Left lung (tissue), 4 donors: ENCODE measurements at regions not wholly inside any gene's neighbourhood (a gene's known extent, or its start where the extent isn't known, plus 50 kb on each side); places are given as distances from the start of the nearest gene placed in this dataset.

Experiments
- ATAC-seq: fragments of 200-7000 bp; cut with Tn5 transposase; one replicate; pipeline ENCODE4 v1.9.1; 2020; ENCODE audit warnings: moderate library complexity
- DNase-seq, 4 donors: peaks; one replicate each; pipeline ENCODE4 v3.0.0-alpha.2; 2013 to 2020
- H3K27ac ChIP-seq, 2 donors: fragments of 200-600 bp; sonication (generic) in 1 of 2; one replicate each; pipeline versions ENCODE4 v1.5.0 to v1.8.0; 2020 to 2021
- H3K27me3 ChIP-seq, 2 donors: fragments of 200-600 bp; sonication (generic) in 1 of 2; one replicate each; pipeline versions ENCODE4 v1.5.0 to v1.8.0; 2020 to 2021
- H3K36me3 ChIP-seq, 2 donors: fragments of 200-600 bp; sonication (generic) in 1 of 2; one replicate each; pipeline versions ENCODE4 v1.5.0 to v1.8.0; 2020 to 2021
- H3K4me1 ChIP-seq, 2 donors: fragments of 200-600 bp; one replicate each; pipeline ENCODE4 v1.8.0; 2021
- H3K4me3 ChIP-seq, 2 donors: fragments of 200-600 bp; sonication (generic) in 1 of 2; one replicate each; pipeline versions ENCODE4 v1.5.0 to v1.8.0; 2020 to 2021; ENCODE audit warnings: mild to moderate bottlenecking in 1 of 2
- H3K9me3 ChIP-seq, 2 donors: fragments of 200-600 bp; sonication (generic) in 1 of 2; one replicate each; pipeline versions ENCODE4 v1.5.0 to v1.8.0; 2020 to 2021
- CTCF ChIP-seq, 2 donors: fragments of 200-600 bp; sonication (generic) in 1 of 2; IDR thresholded peaks; one replicate each; pipeline versions ENCODE4 v1.5.0 to v1.8.0; 2021; ENCODE audit warnings: antibody characterized with exemption in 2 of 2
- intact Hi-C, 2 donors: fragments of 100-400 bp; cut with DNase I; formaldehyde crosslinking; loops; one replicate each; pipeline versions ENCODE4 v1.11.2 to v1.14.2; 2022
- donor health status: DM: no; HTN: yes; CAD: no.
- donor health status: DM: no; HTN: no; CAD: no.

- H3K36me3 ChIP-seq, result no peaks in the 10 kb centered on the region
- intact Hi-C loops, result loop anchor here in 1 of 2 donors (10.0 kb wide), 1 partner anchor 555 kb away; no protein-coding TSS in a partner anchor
- H3K9me3 ChIP-seq, result no peaks in the 10 kb centered on the region
- no peak for TF ChIP-seq CTCF (IDR thresholded peaks at IDR 0.05)
- no peak for ATAC-seq
- no peak overlapping the region for H3K4me3 ChIP-seq
- no peak overlapping the region for H3K27ac ChIP-seq
- no peaks in the 10 kb centered on the region for H3K27me3 ChIP-seq
- DNase-seq, result no peak
- peaks cover 0 to 8% of the 10 kb centered on the region in 2 donors for H3K4me1 ChIP-seq
Observed at GRCh38 chr2:158740127-158740526, 55.0 kb upstream of the DAPL1 start.

- Histone ChIP-seq H3K27me3 (no peaks in the 10 kb centered on the region), H3K4me1 (peaks cover 0 to 8% of the 10 kb centered on the region in 2 donors), H3K4me3 (no peak overlapping the region), H3K9me3 (no peaks in the 10 kb centered on the region), H3K27ac (no peak overlapping the region), H3K36me3 (no peaks in the 10 kb centered on the region)
- intact Hi-C loops, result loop anchor here in 1 of 2 donors (10.0 kb wide), 1 partner anchor 556 kb away; no protein-coding TSS in a partner anchor
- TF ChIP-seq CTCF (IDR thresholded peaks at IDR 0.05), result no peak
- ATAC-seq (no peak), DNase-seq (peak in 1 of 4 donors; percentile 68)
Observed at GRCh38 chr2:158740621-158741020, 54.5 kb upstream of the DAPL1 start.

GRCh38 chr2:158741625-158742024 lies 53.5 kb upstream of the DAPL1 start:
- H3K4me3 ChIP-seq, result no peak overlapping the region
- H3K27me3 ChIP-seq, result no peaks in the 10 kb centered on the region
- H3K4me1 ChIP-seq, result peaks cover 0 to 8% of the 10 kb centered on the region in 2 donors
- H3K27ac ChIP-seq, result no peak overlapping the region
- intact Hi-C loops, result loop anchor here in 1 of 2 donors (10.0 kb wide), 1 partner anchor 557 kb away; no protein-coding TSS in a partner anchor
- H3K36me3 ChIP-seq, result no peaks in the 10 kb centered on the region
- TF ChIP-seq CTCF (IDR thresholded peaks at IDR 0.05), result no peak
- DNase-seq, result no peak
- no peaks in the 10 kb centered on the region for H3K9me3 ChIP-seq
- ATAC-seq, result peak; percentile 33

- intact Hi-C loops, result loop anchor here in 1 of 2 donors (10.0 kb wide), 1 partner anchor 558 kb away; no protein-coding TSS in a partner anchor
- H3K27ac ChIP-seq, result no peak overlapping the region
- DNase-seq (no peak), ATAC-seq (no peak)
- no peak for TF ChIP-seq CTCF (IDR thresholded peaks at IDR 0.05)
- H3K36me3 ChIP-seq, result no peaks in the 10 kb centered on the region
- no peaks in the 10 kb centered on the region for H3K27me3 ChIP-seq
- H3K4me1 ChIP-seq, result peaks cover 0 to 8% of the 10 kb centered on the region in 2 donors
- H3K4me3 ChIP-seq, result no peak overlapping the region
- H3K9me3 ChIP-seq, result no peaks in the 10 kb centered on the region
Observed at GRCh38 chr2:158742536-158742935, 52.6 kb upstream of the DAPL1 start.

GRCh38 chr2:158743466-158743865 lies 51.7 kb upstream of the DAPL1 start:
- H3K36me3 ChIP-seq, result no peaks in the 10 kb centered on the region
- ATAC-seq (no peak), DNase-seq (no peak)
- peaks cover 0 to 8% of the 10 kb centered on the region in 2 donors for H3K4me1 ChIP-seq
- TF ChIP-seq CTCF (IDR thresholded peaks at IDR 0.05), result no peak
- no peak overlapping the region for H3K27ac ChIP-seq
- intact Hi-C loops, result loop anchor here in 1 of 2 donors (10.0 kb wide), 1 partner anchor 559 kb away; no protein-coding TSS in a partner anchor
- no peak overlapping the region for H3K4me3 ChIP-seq
- H3K9me3 ChIP-seq, result no peaks in the 10 kb centered on the region
- H3K27me3 ChIP-seq, result no peaks in the 10 kb centered on the region
